ENCODE measurements at regions not wholly inside any gene's neighbourhood (a gene's known extent, or its start where the extent isn't known, plus 50 kb on each side); places are given as distances from the start of the nearest gene placed in this dataset.

DNA sequence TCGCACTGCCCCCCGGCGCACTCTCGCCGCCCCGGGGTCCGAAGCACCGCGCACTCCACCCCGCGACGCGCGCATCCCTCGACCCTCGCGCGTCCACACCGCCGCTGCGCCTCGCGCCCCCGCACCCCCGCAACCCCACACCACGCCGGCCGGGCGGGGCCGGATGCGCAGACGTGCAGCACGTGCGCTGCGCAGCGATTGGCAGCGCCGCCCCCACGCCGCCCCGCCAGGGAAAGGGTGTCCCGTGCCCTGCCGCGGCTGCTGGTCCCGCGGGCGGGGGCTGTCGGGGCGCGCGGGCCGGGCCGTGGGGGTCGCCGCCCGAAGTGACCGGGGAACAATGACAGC is 53.7 kb upstream of the KDM7A start:
- TF ChIP-seq CTCF (IDR thresholded peaks at IDR 0.05) = no peak
- no peak for TF ChIP-seq POLR2A (IDR thresholded peaks at IDR 0.05)
- TF ChIP-seq EP300 (IDR thresholded peaks at IDR 0.05) = no peak
- TF ChIP-seq POLR2AphosphoS5 (IDR thresholded peaks at IDR 0.05) = no peak

All from gastroesophageal sphincter (tissue), 3 donors.